ENCODE measurements at regions not wholly inside any gene's neighbourhood (a gene's known extent, or its start where the extent isn't known, plus 50 kb on each side); places are given as distances from the start of the nearest gene placed in this dataset.
"Not testable (repeated sequence)": the region's sequence is repeated elsewhere in the genome, so short reads cannot be mapped to it uniquely, and the experiment has no call there.

DNA sequence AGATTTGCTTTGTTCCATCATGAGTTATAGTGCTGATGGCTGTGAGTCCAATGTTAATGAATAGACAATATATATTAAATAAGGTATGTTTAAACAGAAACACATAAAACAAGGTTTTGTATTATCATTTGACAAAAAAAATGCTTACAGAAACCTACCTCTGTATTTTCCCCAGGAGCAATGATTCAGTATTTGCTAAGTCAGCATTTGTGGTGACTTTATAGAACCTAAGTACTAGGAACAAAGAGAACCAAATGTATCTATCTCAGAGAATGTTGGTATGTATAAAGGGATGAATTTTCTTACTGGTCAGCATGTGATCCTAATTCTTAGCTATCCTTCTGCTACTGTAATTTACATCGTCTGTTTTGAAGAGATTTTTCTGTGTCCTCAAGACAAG, 421.5 kb upstream of the SEL1L start:
- no peak for DNase-seq (ENCODE audit: low read depth in 2 of 2)

DNA sequence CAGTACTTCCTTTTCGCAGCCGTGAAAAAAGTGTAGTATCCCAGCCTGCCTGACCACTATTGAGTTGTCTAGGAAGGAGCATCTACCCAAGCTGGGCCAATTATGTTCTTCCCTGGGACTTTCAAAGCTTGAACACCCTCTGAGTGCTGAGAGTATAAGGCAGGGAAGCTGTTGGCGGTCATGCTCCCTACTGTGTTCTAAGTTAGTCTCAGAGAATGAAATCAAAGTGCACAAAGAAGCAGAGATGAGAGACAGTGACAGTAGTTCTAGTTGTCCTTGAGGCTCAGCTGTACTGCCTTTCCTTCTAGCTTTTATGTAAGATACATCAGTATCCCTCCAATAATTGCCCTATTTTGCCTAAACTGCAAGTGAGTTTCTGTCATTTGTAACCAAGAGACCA, 427.1 kb upstream of the SEL1L start:
- no peak for DNase-seq (ENCODE audit: low read depth in 2 of 2)

DNA sequence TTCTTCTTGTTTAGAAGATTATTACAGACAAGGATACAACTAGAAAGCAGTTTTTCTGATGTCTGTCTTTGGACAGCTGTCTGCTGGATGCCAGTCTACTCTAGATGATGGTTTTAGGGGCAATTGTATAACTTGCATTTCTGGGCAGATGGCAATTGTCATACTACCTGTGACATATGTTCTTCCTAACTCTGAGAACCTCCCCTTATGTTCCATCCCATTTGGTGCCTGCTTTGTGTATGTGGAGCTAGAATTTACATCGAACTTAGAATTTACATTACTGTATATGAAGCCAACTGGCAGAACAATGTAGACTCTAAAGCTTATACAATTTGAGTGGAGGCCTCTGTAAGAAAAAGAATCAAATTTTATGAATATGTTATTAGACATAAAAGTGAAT, 430.2 kb upstream of the SEL1L start:
- no peak for DNase-seq (ENCODE audit: low read depth in 2 of 2)

DNA sequence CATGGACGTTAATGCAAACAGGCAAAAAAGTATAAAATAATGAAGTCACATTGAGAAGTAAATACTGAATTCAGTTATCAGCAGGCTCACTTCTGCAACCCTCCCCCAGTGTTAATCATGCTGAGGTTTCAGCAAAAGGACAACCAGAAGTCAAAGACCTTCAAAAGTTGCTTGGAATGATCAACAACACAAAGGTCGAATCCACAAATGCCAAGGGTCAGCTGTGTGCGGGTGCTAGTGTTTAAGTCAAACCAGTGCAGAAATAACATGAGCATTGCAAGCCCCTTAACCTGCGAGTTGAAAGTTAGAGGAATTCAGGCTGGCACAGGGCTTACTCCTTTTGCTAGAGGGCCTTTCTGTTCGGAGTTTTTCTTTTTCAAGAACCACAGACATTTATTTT, 436.7 kb upstream of the SEL1L start:
- no peak for DNase-seq (ENCODE audit: low read depth in 2 of 2)

GRCh38 chr14:81971911-81972310, 438.3 kb upstream of the SEL1L start:
- no peak for DNase-seq (ENCODE audit: low read depth in 2 of 2)

DNA sequence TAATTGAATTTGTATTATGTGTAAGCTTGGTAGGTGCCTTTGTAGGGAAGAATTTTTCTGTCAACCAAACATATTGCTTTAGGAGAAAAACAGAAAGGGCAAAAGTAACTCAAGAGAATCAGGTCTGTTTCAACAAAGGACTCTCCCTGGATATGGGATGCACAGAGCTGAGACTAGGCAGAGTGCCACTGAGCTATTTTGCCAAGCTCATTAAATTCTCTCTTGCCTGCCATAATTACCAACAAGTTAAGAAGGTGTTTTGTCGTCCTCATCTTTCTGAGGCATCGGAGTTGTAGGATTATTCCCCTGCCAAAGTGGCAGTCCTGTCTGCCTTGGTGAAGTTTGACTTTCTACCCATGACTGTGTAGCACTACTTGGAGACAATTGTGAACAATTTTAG, 438.9 kb upstream of the SEL1L start:
- no peak for DNase-seq (ENCODE audit: low read depth in 2 of 2)

- no peak for DNase-seq (ENCODE audit: low read depth in 2 of 2)
These were observed 440.9 kb upstream of the SEL1L start for GRCh38 chr14:81974543-81974942.

GRCh38 chr14:81980601-81981306, 447.1 kb upstream of the SEL1L start:
- DNase-seq (ENCODE audit: low read depth in 2 of 2), result no peak

DNA sequence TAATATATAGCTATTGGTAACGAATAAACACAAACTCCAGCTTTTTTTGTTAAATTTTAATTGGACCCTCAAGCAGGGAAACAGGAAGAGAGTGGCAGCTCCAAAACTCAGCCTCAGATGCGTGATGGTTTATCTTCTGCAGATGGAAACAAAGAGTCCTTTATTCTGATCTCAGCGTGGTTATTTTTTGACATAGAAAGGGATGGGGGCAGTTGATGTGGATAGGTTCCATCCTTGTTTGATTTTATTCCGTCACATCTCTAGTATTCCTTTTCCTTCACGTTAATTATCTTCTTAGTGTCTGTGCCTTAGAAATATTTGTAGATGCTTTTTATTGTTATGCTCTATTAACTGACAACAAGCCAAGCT, 447.6 kb upstream of the SEL1L start:
- no peak for DNase-seq (ENCODE audit: low read depth in 2 of 2)

DNA sequence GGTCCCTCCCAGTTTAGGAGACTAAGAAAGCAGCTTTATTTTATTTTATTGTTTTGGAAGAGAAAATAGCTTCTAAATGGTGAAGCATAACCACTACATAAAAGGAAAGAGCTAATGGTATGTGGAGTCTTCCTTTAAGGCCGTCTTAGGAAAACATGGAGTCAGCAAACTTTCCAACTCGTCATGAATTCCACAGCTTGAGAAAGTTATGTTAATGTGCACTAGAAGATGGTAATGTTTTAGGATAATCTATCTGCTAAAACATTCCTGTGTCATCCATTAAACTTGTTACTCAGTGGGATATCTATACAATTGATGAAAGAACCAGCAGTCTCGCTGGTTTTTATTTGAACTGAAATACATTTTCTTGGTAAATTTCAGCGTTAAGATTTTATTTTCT, 448.4 kb upstream of the SEL1L start:
- DNase-seq (ENCODE audit: low read depth in 2 of 2), result no peak

DNA sequence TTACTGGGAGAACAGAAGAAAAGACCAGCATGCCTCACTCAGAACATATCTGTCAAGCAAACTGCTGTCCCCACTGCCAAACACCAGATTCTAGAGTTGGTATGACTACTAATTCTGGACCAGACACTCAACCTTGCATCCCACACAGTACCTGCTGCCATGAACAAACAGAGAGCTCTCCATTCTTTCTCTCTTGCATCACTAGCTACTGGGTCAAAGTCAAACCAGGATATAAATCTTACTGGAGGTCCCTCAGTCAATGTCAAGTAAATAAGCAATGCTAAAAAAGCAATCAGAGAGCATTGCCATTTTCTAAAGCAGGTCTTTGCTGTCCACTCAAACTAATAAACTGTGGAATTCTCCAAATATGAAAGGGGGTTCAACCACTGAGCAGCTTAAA, 452.4 kb upstream of the SEL1L start:
- DNase-seq (ENCODE audit: low read depth in 2 of 2), result no peak

GRCh38 chr14:81989211-81989610, 455.6 kb upstream of the SEL1L start:
- no peak for DNase-seq (ENCODE audit: low read depth in 2 of 2)

- peak in 1 of 2 donors; percentile 7 for DNase-seq (ENCODE audit: low read depth in 2 of 2)
These were observed 456.7 kb upstream of the SEL1L start for GRCh38 chr14:81990312-81990761.

DNA sequence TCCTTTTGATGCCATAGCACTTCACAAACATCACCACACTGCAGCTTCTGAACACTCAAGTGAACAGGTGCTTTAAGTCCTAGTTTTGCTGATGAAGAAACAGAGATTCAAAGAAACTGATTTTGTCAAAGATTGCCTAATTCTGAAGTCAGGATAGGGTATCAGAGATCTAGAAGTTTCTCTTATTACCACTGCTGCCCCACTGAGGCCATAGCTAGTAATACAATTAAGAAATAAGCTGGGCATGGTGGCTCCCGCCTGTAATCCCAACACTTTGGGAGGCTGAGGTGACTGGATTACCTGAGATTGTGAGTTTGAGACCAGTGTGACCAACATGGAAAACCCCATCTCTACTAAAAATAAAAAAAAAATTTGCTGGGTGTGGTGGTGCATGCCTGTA, 458.3 kb upstream of the SEL1L start:
- no peak for DNase-seq (ENCODE audit: low read depth in 2 of 2)

DNA sequence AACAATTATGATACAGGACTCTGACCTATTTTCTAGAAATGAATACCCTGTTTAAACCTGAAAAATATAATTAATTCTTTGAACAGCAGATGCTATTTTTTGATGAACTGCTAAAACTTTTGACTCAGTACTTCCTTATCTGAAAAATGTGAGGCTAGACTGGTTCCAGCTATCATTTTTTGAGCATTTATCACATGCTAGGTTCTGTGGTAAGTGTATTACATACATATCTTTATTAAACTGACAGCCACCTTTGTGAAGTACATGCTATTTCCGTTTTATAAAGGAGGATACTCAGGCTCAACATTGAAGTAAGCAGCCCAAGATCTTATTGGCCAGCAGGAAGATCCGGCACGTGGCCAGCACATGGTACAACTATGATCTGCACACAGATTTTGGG, 459.8 kb upstream of the SEL1L start:
- no peak for DNase-seq (ENCODE audit: low read depth in 2 of 2)

GRCh38 chr14:82003426-82003825, 469.8 kb upstream of the SEL1L start:
- no peak for DNase-seq (ENCODE audit: low read depth in 2 of 2)

GRCh38 chr14:82009076-82009475, 475.4 kb upstream of the SEL1L start:
- DNase-seq (ENCODE audit: low read depth in 2 of 2), result no peak

GRCh38 chr14:82009993-82010392, 476.3 kb upstream of the SEL1L start:
- DNase-seq (ENCODE audit: low read depth in 2 of 2), result no peak

- DNase-seq (ENCODE audit: low read depth in 2 of 2), result no peak
These were observed 477.8 kb upstream of the SEL1L start for GRCh38 chr14:82011460-82011859.

DNA sequence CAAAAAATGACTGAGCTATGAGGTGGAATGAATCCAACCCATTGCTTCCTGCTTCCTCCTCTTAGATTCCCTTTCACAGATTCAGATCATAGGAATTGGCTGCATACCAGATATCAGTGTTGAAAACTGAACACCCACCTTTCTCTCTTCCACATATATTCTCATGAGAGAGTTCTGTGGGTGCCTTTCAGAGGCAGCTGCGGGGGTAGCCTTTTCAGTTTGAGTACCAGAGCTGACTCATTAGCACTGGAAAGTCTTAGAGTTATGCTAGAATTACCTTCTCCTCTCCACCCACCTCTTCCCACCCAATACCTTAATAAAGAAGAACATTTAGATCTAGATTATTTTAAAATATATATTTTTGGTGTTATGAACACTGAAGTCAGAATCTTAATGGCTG, 495.4 kb upstream of the SEL1L start:
- no peak for DNase-seq (ENCODE audit: low read depth in 2 of 2)

DNA sequence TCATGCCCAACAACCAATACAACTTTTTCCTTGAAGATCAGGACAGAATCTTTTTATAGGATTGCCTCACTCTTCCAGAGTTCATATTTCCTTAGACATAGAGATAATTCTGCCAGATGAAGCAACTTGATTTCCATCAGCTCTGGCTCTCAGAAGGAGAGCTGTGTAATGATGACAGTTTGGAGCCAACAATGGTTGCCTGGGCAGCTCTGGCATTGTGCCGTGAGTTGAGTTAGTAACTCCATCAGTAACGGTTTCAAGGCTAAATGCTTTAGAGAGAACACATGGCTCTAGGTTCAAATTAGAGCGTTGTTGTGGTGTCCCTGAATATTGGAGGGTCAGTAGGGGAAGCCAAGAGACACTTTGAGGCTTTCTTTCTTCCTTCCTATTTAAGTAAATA, 501.7 kb upstream of the SEL1L start:
- no peak for DNase-seq (ENCODE audit: low read depth in 2 of 2)

DNA sequence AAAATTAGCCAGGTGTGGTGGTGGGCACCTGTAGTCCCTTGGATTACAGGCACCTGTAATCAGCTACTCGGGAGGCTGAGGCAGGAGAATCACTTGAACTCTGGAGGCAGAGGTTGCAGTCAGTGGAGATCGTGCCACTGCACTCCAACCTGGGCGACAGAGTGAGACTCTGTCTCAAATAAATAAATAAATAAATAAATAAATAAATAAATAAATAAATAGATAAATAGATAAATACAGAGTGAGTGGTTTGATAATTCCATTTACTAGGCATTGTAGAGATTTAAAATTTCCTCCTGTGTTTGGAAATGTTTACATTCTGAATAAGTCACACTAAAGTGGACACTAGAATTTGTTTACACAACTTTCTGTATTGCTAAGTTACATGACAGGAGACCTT, 504.4 kb upstream of the SEL1L start:
- DNase-seq (ENCODE audit: low read depth in 2 of 2), result not testable (repeated sequence)

DNA sequence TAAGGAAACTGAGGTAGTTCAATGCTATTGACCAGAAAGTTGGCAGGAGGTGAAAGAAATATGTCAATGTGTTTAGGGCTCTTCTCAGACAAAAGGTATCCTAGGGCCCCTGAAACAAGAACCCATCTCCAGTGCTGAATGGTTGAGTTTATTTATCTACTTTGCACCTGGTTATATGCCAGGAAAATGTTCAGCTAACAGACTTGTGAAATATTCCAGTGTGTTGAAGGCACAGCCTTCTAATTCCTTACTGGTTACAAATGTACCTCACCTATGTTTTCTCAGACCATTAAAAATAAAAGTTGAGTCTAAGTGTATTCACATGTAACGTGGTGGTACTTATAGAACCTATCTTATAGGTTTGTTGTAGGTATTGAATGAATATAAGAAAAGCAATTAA, 511.7 kb upstream of the SEL1L start:
- no peak for DNase-seq (ENCODE audit: low read depth in 2 of 2)

GRCh38 chr14:82046512-82047226, 513.0 kb upstream of the SEL1L start:
- no peak for DNase-seq (ENCODE audit: low read depth in 2 of 2)

Measured in stimulated activated CD8-positive, alpha-beta memory T cell treated with anti-CD3 and anti-CD28 coated beads, Interleukin-2, amount 100 ng/mL, for 48 hours (primary cell).